BJ (cell line): ENCODE measurements at regions not wholly inside any gene's neighbourhood (a gene's known extent, or its start where the extent isn't known, plus 50 kb on each side); places are given as distances from the start of the nearest gene placed in this dataset.

ENCODE experiments used
- CTCF ChIA-PET: fragments of 350-600 bp; formaldehyde crosslinking; extraction: SDS; loops from one replicate; lab custom pipeline; 2021; ENCODE audit warnings: antibody characterized with exemption, inconsistent platforms; lab: Yijun Ruan, JAX
- POLR2A ChIA-PET: fragments of 300-600 bp; sonication (Branson Sonifier 250); formaldehyde crosslinking; extraction: SDS; loops from one replicate; lab custom pipeline; 2021; ENCODE audit warnings: antibody characterized with exemption; lab: Charles Lee
- DNase-seq: peaks from one replicate; pipeline ENCODE4 v3.0.0-alpha.2; 2011; ENCODE audit warnings: low read depth
- H3K27me3 ChIP-seq: 2 replicates; pipeline ENCODE4 v1.6.0; 2011; ENCODE audit warnings: low read length; ENCODE audit not compliant: control insufficient read depth, insufficient read depth
- H3K36me3 ChIP-seq: 2 replicates; pipeline ENCODE4 v1.5.1; 2011; ENCODE audit warnings: low read length; ENCODE audit not compliant: control insufficient read depth, insufficient read depth
- H3K4me3 ChIP-seq: 2 replicates; pipeline ENCODE4 v1.5.1; 2011; ENCODE audit warnings: low read depth, mild to moderate bottlenecking, control low read depth, low read length
- TF ChIP-seq, protein P1 (sequence below): IDR thresholded peaks from 2 replicates; pipeline ENCODE4 v1.5.1; 2011; ENCODE audit warnings: low read depth, mild to moderate bottlenecking, control low read depth, inconsistent platforms, low read length, moderate library complexity; ENCODE audit not compliant: insufficient read depth

DNA sequence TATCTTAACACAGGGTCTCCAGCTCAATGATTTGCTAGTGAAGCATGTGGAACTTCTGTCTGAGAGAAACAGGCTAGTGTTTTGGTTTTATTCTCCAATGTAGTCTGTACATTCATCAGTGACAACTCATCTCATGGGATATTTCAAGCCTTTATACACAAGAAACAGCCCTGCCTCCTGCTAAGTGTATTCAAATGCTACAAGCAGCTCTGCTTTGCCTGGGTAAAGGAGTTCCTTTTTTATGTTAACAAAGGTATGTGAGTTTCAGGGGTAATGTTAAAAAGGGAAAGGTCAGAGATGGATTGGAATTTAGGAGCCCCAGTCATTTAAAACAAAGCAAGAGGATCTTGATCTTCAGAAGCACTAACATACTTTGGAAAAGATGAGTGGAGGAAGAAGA is 498.7 kb downstream of the ISL1 start:
- TF ChIP-seq, protein P1, sequence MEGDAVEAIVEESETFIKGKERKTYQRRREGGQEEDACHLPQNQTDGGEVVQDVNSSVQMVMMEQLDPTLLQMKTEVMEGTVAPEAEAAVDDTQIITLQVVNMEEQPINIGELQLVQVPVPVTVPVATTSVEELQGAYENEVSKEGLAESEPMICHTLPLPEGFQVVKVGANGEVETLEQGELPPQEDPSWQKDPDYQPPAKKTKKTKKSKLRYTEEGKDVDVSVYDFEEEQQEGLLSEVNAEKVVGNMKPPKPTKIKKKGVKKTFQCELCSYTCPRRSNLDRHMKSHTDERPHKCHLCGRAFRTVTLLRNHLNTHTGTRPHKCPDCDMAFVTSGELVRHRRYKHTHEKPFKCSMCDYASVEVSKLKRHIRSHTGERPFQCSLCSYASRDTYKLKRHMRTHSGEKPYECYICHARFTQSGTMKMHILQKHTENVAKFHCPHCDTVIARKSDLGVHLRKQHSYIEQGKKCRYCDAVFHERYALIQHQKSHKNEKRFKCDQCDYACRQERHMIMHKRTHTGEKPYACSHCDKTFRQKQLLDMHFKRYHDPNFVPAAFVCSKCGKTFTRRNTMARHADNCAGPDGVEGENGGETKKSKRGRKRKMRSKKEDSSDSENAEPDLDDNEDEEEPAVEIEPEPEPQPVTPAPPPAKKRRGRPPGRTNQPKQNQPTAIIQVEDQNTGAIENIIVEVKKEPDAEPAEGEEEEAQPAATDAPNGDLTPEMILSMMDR = no peak
- ChIA-PET POLR2A (no interaction called here), CTCF (interaction anchor here (1.5 kb wide), 1 partner anchor 10 kb away, joined by 3 read pairs; no protein-coding TSS in a partner anchor)
- Histone ChIP-seq H3K27me3 (no peaks in the 10 kb centered on the region), H3K4me3 (no peak overlapping the region), H3K36me3 (no peaks in the 10 kb centered on the region)
- no peak for DNase-seq

DNA sequence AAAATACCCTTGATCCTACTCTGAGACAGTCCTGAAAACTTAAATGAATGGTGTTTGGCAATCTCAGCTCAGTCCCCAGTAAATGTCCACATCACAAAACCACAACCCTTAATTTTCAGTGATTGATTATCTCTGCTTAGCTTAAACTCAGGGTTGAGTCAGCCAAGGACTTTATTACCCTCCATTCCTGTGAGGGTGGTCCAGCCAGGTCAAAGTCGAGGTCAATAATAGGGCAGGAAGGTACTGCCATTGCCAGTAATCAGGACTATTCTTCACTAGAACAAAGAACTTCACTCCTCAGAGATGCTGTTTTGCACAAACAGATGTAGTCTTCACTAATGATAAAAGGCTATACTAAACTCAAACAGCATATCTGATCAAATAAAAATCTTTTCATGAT is 499.4 kb downstream of the ISL1 start:
- POLR2A ChIA-PET = no interaction called here
- CTCF ChIA-PET = interaction anchor here (1.5 kb wide), 1 partner anchor 9 kb away, joined by 3 read pairs; no protein-coding TSS in a partner anchor
- H3K4me3 ChIP-seq = no peak overlapping the region
- no peaks in the 10 kb centered on the region for H3K36me3 ChIP-seq
- no peak for DNase-seq
- TF ChIP-seq, protein P1 = no peak
- H3K27me3 ChIP-seq = no peaks in the 10 kb centered on the region

DNA sequence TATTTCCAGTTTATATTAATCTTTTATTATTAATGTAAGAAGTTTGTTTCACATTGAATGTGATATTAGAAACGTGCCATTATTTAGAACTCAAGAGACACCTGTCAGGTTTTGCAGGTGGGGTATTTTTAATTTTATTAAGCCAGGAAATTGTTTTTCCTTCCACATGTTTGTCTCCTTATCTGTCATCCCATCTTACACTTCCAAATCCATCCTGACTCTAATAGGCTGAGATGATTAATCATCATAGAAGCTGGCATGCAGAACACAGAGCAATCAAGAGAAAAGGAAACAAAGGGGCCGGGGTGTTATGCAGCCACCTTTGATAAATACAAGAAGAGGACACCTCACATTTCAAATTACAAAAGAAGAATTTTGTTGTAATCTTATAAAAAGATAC is 506.5 kb downstream of the ISL1 start:
- no peaks in the 10 kb centered on the region for H3K27me3 ChIP-seq
- CTCF ChIA-PET = no interaction called here
- POLR2A ChIA-PET = no interaction called here
- TF ChIP-seq, protein P1 = no peak
- no peaks in the 10 kb centered on the region for H3K36me3 ChIP-seq
- DNase-seq = no peak
- H3K4me3 ChIP-seq = no peak overlapping the region

DNA sequence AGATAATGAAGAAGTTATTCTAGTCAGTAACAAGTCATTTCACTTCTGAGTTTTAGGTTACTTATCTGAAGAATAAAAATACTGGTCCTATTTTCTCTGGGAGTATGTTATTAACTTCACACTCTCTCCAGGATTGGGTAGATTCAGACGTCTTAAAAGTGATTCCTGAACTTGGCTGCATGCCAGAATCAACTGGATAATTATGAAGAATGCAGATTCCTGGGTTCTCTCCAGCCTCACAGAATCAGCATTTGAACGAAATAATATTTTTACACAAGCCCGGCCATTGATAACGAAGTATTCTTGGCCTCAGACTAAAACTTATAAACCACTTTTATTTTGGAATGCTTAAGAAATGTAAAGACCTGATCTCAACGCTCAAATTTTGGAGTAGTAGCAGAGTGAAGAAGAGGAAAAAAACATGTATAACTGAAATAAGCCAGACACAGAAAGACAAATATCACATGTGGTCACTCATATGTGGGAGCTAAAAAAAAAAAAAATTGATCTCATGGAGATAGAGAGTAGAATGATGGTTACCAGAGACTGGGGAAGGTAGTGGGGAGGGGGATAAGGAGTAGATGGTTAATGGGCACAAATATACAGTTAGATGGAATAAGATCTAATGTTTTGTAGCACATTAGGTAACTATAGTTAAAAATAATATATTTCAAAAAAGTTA is 507.3 kb downstream of the ISL1 start:
- POLR2A ChIA-PET = no interaction called here
- no peaks in the 10 kb centered on the region for H3K36me3 ChIP-seq
- TF ChIP-seq, protein P1 = no peak
- CTCF ChIA-PET = no interaction called here
- no peak overlapping the region for H3K4me3 ChIP-seq
- no peaks in the 10 kb centered on the region for H3K27me3 ChIP-seq
- DNase-seq = no peak

DNA sequence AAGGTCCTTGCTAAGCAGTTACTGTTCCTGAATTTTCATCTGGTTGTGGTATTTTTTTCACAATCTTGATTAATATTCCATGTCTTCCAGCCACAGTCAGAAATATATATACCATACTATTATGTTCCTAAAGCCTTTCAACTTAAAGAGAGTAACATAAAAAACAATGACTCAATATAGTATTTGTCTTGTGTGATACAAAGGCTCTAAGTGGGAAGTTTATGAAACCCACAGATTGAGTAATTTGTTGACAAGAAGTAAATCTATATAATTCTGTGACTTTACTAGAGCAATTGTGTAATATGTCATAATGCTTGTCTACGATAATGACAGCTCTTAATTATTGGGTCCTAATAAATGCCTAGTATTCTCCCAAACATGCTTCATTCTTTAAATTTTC is 509.4 kb downstream of the ISL1 start:
- no peaks in the 10 kb centered on the region for H3K36me3 ChIP-seq
- no peak for DNase-seq
- ChIA-PET POLR2A (no interaction called here), CTCF (no interaction called here)
- H3K4me3 ChIP-seq = no peak overlapping the region
- TF ChIP-seq, protein P1 = no peak
- no peaks in the 10 kb centered on the region for H3K27me3 ChIP-seq
